GM19468 (cell line): ENCODE measurements at regions not wholly inside any gene's neighbourhood (a gene's known extent, or its start where the extent isn't known, plus 50 kb on each side); places are given as distances from the start of the nearest gene placed in this dataset.
"Not testable (repeated sequence)": the region's sequence is repeated elsewhere in the genome, so short reads cannot be mapped to it uniquely, and the experiment has no call there.

Source experiments
- ATAC-seq: cut with Tn5 transposase; IDR thresholded peaks from one replicate; pipeline ENCODE4 v1.9.1; 2021; ENCODE audit warnings: mild to moderate bottlenecking, moderate library complexity, moderate number of reproducible peaks; ENCODE audit not compliant: unreplicated experiment; ENCODE audit errors: extremely low read depth

DNA sequence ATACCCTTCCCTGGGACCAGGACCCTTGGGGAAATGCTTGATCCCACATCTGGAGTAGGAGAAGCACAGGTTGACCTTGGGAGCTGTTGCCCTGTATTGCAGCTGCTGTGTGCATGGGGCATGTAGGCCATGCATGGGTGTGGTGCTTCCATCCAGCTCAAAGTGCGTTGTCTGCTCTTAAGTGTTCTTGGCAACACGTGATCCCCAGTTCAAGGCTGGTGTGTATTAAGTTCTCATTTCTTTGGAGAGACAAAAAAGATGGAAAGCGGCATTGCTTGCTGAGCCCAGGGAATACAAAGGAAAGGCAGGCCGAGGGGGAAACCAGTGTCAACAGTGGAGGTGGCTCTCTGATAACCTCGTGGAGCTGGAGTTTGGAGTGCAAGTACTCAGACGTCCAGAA, 110.7 kb downstream of the RTP5 start:
- no peak for ATAC-seq

DNA sequence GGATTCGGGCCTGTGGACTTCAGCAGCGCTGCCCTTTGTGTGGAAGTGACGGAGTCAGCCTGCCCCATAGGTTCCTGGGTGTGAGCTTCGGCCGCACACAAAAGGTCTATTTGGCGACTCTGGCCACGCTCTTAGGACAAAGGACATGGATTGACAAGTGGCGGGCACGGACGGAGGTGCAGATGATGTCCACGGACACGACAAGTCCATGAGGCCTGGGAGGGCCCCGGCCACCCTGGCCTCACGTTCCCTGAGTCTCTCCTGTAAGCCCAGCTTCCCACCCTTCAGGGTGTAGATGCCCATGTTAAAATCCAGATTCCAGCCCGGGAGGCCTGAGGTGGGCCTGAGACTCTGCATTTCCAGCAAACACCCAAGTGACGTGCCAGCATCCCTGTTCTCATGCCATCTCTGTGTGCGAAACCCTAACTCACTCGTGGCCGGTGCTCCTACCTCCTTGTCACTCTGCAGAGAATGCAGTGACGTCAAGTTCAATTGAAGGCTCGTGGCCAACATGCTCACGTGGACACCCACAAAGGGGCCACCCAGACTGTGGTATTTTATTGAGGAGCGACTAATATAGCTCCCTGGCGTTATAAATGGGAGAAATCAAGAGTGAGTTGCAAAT, 111.7 kb downstream of the RTP5 start:
- ATAC-seq, result no peak

DNA sequence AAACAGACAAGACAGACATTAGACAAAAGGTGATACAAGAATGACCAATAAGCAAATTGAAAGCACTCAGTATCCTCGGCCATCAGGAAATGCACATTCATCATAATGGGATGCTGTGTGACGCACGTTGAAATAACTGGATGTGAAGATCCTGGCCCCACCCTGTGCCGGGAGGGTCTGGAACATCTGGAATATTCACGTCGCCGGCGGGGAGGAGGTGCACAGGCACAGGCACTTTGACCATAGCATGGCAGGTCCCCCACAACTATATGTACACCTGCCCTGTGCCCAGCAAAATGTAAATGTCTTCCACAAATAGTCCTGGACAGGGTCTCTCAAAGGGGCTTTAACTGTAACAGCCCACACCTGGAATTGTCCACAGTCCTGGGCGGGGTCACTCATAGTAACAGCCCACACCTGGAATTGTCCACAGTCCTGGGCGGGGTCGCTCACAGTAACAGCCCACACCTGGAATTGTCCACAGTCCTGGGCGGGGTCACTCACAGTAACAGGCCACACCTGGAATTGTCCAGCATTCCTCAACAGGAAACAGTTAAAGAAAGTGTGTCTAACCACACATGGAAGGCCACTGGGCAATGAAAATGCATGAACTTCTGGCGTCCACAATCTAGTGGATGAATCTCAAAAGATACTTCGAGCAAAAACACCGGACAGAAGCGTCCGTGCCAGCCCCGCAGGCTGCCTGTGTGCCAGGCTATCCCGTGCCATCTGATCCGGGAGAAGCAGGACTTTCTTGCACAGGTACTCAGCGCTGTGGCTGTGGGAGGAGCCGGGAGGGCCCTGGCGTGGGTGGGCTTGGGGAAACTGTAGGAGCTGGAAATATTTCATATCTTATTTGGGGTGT, 113.4 kb downstream of the RTP5 start:
- no peak for ATAC-seq

DNA sequence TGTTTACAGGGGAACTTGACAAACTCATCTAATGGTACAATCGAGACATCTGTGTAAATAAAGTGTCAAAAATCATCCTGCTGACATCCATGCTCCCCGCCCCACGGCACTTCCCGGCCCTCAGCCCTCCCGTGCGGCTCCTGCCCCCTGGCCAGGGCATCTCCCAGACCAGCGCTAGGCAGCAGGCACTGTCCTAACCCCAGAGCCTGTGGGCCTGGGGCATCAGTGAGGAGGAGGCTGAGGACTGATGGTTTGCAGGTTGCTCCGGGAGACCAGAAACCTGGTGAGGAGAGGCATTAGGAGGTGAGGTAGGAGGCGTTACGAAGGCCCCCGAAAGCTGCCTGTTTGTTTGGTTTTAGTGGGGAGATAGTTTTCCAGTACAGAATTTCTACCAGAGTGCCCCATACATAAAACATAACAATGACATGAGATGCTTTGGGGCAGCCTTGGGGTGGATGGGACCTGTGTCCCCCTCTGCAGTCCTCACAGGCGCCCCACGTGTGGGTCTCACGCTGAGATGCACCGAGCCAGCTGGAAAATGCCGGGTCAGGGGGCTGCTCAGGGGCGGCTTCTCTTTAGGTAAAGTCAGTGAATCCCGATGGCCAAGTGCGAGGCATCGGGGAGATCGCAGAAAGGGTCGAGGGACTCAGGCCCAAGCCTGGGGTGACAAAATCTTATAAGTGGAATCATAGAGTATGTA, 114.2 kb downstream of the RTP5 start:
- ATAC-seq, result no peak

DNA sequence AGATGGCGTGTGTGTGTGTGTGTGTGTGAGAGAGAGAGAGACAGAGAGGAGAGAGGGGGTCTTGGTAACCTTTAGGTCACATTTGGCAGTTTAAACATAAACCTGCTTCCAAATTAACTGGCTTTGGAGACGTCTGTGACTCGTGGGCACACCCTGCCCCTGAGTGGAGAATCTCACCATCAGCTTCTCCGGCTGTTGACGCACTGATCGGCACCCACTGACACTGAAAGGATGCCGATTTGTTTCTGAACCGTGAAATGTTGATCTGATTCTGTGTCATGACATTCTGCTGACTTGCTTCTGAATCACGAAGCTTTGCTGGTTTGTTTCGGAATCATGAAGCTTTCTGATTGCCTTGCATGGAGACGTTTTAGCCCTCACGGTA, 114.7 kb downstream of the RTP5 start:
- no peak for ATAC-seq

DNA sequence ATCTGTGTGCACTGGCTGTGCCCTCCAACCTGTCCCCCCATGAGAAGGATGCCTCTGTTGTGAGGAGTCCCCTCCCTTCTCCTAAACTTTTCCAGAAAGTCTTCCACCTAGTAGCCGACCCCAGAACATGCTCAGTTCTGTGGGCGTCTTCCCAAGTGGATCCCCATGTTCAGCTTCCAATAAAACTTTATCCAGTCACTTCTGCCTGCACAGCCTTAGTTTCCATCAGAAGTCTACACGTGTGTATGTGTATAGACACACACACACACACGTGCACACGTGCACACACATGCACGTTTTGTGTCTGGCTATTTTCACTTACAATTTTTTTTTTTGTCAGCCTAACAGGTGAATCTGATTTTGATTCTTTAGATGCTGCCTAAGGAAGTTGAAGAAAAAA, 115.1 kb downstream of the RTP5 start:
- ATAC-seq, result no peak

DNA sequence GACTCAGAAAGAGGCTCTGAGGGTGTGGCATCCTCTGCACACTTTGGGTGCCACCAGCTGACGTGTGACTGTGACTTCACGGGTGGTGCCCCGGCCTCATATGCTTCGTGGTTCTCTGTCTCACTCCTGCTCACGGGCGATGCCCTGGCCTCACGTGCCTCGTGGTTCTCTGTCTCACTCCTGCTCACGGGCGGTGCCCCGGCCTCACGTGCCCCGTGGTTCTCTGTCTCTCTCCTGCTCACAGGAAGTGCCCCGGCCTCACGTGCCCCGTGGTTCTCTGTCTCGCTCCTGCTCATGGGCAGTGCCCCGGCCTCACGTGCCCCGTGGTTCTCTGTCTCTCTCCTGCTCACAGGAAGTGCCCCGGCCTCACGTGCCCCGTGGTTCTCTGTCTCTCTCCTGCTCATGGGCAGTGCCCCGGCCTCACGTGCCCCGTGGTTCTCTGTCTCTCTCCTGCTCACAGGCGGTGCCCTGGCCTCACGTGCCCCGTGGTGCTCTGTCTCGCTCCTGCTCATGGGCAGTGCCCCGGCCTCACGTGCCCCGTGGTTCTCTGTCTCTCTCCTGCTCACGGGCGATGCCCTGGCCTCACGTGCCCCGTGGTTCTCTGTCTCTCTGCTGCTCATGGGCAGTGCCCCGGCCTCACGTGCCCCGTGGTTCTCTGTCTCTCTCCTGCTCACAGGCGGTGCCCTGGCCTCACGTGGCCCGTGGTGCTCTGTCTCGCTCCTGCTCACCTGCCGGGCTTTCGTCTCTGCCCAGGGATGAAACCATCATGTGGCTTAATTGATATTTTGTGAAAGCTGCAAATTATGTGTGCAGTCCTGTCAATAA, 115.8 kb downstream of the RTP5 start:
- ATAC-seq, result not testable (repeated sequence)

DNA sequence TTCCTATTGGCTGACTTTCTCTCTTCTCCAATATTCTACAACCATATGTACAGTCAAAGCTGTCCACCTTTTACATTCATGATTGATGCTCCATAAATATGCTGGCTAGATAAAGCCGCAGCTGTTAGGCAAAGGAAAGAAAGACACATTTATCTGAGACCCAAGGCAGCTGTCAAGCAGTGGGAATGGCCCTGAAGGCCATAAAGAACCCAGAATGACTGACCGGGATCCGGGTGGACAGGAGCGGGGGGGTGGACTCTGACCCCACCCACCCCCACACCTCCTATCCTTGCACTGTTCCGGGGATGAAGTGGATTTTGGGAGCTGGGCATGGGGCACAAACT, 116.4 kb downstream of the RTP5 start:
- no peak for ATAC-seq

DNA sequence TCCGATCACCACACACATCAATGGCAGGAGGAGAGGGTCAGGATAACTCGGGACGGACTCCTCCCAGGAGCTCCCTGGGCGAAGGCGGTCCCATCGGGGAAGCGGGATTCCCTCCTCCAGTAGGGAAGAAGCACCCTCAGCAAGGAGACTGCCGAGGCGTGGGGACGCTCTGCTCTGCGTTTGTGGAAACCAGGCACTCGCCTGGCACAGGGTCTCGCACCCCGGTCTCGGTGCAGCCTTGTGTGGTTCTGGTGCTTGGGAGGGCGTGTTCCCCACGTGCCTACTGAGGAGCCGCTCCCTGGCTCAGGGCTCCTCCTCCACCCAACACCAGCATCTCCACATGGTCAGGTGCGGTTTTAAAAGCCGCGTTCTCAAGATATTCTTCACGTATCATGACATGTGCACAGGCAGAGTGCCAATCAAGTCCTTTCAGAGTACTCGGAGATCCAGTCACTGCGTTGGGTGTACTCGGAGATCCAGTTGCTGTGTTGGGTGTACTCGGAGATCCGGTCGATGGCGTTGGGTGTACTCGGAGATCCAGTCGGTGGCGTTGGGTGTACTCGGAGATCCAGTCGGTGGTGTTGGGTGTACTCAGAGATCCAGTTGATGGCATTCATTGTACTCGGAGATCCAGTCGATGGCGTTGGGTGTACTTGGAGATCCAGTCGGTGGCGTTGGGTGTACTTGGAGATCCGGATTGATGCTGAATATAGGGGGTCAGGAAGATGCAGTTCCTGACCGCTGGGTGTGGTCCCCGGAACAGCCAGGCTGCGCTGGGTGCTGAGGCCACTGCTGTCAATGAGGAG, 117.5 kb downstream of the RTP5 start:
- no peak for ATAC-seq

DNA sequence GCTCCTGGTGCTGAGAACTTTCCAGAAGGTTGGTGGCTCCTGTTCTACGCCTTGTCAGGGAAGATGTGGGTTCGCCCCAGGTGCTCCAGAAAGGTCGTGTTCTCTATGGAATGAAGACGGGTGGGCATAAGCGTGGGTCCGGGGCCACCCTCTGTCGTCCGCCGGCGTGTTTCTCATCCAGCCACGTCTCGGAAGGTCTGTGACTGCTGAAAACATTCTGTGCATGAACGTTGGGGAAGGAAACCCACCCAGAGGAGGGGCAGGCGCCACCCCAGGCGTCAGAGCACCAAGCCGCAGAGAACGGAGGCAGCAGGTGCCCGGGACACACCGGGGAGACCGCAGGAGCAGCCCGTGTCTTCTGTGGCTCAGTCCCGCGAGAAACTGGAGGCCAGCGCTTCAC, 118.2 kb downstream of the RTP5 start:
- ATAC-seq, result no peak

DNA sequence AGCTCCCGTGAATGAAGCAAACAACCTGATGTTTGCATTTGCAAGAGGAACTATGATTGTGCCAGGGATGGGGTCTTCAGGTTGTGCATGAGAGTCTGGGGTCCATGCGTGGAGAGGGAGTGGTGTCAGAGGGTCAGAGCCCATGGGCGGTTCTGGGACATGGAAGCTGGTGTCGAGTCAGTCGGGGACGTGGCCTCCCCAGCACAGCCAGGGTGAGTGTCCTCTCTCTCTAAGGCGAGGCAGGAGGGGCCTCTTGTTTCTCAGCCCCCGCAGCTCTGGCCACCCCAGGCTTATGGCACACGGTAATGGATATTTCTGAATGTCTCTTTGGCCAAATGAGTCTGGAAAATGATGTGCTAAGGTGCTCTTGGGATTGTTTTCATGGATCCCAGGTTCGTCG, 118.6 kb downstream of the RTP5 start:
- ATAC-seq, result no peak

DNA sequence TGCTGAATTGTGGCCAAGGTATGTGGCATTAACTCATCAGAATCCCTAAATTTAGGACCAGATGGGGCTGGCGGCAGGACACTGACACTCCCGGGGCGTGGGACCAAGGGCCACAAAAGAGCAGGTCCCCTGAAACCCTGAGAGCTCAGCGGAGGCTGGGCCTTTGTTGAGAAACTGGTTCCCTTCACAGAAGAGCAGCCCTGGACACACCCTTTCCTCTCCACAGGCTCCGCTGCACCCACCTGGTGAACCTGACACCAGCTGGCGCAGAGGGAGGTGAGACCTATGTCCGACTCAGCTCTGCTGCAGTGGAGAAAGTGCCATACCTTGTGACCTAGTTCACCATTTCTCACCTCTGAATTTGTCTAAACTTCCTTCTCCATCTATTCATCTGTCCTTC, 119.5 kb downstream of the RTP5 start:
- no peak for ATAC-seq

DNA sequence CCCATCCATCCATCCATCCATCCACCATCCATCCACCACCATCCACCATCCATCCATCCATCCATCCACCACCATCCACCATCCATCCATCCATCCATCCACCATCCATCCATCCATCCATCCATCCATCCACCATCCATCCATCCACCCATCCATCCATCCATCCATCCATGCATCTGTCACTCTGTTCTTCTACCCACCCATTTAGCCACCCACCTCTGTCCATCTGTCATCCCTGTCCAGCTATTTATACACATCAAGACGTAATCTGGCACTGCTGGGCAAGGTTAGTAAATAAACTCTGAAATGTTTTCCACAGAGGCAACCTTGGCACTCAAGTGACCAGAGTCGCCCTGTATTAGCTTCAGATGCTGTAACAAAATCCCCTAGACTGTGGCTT, 120.9 kb downstream of the RTP5 start:
- no peak for ATAC-seq

DNA sequence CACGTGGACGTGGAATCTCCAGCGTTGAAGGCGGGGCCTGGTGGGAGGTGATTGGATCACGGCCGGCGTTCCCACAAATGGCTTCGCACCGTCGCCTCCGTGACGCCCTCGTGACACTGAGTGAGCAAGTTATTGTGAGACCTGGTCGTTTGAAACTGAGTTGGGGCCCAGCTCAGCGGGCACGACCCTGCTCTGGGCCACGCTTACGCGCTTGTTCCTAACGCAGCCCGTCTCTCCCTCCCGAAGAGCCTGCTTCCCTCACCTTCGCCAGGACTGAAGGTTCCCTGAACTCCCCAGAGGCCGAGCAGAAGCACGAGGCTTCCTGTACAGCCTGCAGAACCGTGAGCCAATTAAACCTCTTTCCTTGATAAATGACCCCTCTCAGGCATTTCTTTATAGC, 121.8 kb downstream of the RTP5 start:
- no peak for ATAC-seq

DNA sequence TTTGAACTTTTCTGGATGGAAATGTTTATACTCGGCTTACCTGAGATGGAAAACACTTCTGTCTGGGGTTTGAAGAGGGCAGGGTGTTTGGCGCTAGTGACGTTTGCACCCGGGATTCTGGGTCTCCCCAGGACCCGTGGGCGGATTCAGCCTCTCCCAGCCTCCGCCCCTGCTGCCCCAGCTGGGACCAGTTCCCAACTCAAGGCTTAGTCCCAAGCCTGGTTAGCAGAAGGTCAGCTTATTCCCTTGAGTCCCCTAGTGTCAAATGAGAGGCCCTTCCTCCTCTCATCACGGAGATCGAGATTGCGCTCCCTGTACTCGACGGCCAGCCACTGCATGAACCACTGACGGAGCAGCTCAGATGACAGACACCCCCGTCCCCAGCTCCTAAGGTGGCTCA, 123.2 kb downstream of the RTP5 start:
- no peak for ATAC-seq

DNA sequence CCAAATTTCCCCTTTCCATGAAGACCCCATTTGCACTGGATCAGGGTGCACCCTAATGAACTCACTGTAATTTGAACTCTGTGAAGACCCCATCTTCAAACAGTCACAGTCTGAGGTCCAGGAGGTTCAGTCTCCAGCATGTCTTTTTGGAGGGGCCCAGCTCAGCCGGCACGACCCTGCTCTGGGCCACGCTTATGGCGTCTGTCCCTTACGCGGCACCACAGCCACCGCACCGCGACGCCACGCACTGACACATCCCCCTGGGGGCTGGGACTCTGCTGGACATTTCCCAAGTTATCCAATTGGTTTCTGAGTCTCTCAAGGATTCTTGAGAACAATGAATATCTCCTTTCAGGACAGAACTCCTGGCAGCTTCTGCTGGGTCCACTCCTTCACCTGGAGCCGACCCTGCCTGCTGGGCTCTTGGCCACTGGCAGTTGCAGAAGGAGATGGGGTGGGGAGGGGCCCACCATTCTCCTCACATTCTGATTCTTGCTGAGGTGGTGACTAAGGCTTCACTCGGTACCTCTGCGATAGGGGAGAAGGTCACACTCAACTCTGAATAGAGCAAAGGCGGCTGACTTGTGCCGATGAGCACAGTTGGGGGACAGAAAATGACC, 124.0 kb downstream of the RTP5 start:
- ATAC-seq, result no peak

DNA sequence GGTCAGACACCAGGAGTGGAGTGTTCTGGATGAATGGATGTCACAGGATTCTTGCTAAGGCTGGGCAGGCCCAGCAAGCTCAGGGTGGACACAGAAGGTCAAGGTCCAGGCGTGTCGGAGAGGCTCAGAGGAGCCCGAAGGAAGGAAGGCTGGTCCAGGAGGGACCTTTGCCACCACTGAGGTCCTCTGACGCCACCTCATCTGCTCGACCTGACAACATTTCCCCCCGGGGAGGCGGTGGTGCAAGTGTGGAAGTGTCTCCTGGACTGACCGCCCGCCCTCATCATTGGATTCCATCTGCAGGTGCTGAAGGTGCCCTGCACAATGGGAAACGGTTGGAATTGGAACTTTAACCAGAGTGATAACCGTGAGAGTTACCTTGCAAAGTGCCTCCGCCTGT, 124.6 kb downstream of the RTP5 start:
- no peak for ATAC-seq

DNA sequence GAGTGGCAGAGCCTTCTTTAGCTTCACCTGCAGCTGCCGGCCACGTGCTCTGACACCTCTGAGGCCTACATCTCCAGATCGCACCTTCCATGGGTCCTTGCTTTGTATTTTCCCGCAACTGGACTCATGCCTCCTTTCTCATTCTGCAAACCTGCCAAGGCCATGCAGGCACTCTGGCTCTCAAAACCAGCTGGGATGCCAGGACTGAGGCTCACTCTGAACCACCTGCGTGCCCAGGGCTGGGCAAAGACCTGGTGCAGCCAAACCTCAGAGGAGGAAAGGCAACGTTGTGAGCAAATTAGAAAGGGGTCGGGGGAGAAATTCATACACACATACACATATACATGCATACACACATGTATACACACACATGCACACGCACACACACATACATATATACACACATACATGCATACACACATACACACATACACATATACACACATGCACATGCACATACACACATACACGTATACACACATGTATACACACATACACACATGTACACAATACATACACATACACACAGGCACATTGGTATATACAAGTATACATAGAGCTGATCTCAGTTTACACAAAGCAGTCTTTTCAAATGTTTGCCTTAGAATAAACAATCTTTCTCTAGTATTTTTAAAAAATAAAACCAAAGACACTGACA, 125.2 kb downstream of the RTP5 start:
- ATAC-seq, result no peak

DNA sequence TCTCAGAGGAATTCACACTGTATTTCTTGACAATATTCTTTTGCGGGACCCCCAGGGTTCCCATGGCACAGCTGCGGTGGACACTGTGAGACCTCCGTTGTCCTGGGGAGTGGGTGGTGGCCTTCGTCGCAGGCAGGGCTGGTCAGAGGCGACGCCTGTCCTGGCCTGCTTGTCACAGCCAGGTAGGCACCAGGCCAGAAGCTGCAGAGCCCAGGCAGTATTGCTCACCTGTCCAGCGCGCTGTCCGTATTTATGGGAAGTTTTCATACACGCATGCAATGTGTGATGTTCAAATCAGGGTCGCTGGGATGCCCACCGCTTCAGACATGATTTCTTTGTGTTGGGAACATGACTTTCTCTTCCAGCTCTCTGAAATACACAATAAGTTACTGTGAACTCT, 126.6 kb downstream of the RTP5 start:
- no peak for ATAC-seq
